Esophagus squamous epithelium (tissue), 4 donors: ENCODE measurements at regions not wholly inside any gene's neighbourhood (a gene's known extent, or its start where the extent isn't known, plus 50 kb on each side); places are given as distances from the start of the nearest gene placed in this dataset.

ENCODE experiments used
- POLR2A ChIP-seq, 4 donors: fragments of 450-650 bp; IDR thresholded peaks; one replicate each; pipeline ENCODE4 v1.6.1; 2017; ENCODE audit warnings: antibody characterized with exemption in 4 of 4, mild to moderate bottlenecking in 4 of 4, moderate library complexity in 3 of 4
- TF ChIP-seq, protein P1 (sequence below), 6 experiments: fragments of 450-650 bp in 4 of 6; fragments of 200-600 bp in 2 of 6; sonication (generic) in 2 of 6; IDR thresholded peaks; one replicate each; pipeline ENCODE4 v1.5.1; 2016 to 2019; ENCODE audit warnings: antibody characterized with exemption in 6 of 6, mild to moderate bottlenecking in 4 of 6, moderate library complexity in 4 of 6

DNA sequence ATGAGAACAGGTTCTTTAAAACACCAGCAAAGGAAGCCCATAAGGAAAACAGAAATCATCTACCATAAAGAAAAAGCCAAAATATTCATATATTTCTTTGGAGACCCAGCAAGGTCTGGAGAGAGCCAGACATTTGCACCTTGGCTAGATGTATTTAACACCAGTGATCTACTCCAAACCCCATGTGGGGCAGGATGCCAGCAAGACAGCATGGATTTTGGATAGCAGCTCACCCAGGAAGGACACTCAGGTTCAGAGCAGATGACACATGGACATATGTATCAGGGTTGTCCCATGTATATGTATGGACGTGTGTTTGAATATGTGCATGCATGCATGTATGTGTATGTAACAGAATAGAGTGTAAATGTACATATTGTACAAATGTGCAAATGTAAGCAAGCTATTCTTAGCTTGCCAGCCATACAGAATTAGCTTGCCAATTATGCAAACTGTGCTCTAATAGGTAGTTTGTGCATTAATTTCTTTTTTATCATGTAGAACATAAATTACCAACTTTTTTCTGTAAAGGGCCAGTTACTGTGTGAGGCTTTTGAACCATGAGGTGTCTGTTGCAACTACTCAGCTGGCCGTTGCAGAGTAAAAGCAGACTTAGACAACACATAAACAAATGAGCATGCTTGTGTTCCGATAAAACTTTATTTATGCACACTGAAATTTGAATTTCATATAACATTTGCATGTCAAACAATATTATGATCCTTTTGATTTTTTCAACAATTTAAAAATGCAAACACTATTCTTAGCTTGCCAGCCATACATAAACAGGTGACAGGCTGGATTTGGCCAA lies 73.5 kb upstream of the KAZN start:
- TF ChIP-seq, protein P1, sequence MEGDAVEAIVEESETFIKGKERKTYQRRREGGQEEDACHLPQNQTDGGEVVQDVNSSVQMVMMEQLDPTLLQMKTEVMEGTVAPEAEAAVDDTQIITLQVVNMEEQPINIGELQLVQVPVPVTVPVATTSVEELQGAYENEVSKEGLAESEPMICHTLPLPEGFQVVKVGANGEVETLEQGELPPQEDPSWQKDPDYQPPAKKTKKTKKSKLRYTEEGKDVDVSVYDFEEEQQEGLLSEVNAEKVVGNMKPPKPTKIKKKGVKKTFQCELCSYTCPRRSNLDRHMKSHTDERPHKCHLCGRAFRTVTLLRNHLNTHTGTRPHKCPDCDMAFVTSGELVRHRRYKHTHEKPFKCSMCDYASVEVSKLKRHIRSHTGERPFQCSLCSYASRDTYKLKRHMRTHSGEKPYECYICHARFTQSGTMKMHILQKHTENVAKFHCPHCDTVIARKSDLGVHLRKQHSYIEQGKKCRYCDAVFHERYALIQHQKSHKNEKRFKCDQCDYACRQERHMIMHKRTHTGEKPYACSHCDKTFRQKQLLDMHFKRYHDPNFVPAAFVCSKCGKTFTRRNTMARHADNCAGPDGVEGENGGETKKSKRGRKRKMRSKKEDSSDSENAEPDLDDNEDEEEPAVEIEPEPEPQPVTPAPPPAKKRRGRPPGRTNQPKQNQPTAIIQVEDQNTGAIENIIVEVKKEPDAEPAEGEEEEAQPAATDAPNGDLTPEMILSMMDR (IDR thresholded peaks at IDR 0.05) = no peak
- TF ChIP-seq POLR2A (IDR thresholded peaks at IDR 0.05) = no peak
